ENCODE measurements at regions not wholly inside any gene's neighbourhood (a gene's known extent, or its start where the extent isn't known, plus 50 kb on each side); places are given as distances from the start of the nearest gene placed in this dataset.

GRCh38 chr2:128693743-128694029 is 375.0 kb upstream of the HS6ST1 start:
- TF ChIP-seq POLR2AphosphoS5 (IDR thresholded peaks at IDR 0.05; ENCODE audit: low read depth) = no peak
- no peak for TF ChIP-seq REST (IDR thresholded peaks at IDR 0.05; ENCODE audit: insufficient replicate concordance, low read depth)
- TF ChIP-seq SPI1 (IDR thresholded peaks at IDR 0.05; ENCODE audit: borderline replicate concordance, low read depth) = no peak
- no peak for TF ChIP-seq GABPA (IDR thresholded peaks at IDR 0.05; ENCODE audit: low read depth)
- TF ChIP-seq CTCF (IDR thresholded peaks at IDR 0.05; ENCODE audit: insufficient read depth, low read length) = no peak

GRCh38 chr2:128695646-128696220 is 377.1 kb upstream of the HS6ST1 start:
- TF ChIP-seq POLR2AphosphoS5 (IDR thresholded peaks at IDR 0.05; ENCODE audit: low read depth) = no peak
- TF ChIP-seq CTCF (IDR thresholded peaks at IDR 0.05; ENCODE audit: insufficient read depth, low read length) = no peak
- no peak for TF ChIP-seq GABPA (IDR thresholded peaks at IDR 0.05; ENCODE audit: low read depth)
- TF ChIP-seq SPI1 (IDR thresholded peaks at IDR 0.05; ENCODE audit: borderline replicate concordance, low read depth) = no peak
- no peak for TF ChIP-seq REST (IDR thresholded peaks at IDR 0.05; ENCODE audit: insufficient replicate concordance, low read depth)
- H3K27ac ChIP-seq (replicated peaks) = no peak overlapping the region
- no peaks in the 10 kb centered on the region for H3K27me3 ChIP-seq (ENCODE audit: insufficient read depth, poor library complexity, severe bottlenecking)
- no peak for DNase-seq (ENCODE audit: low read depth in 1 of 2, low spot score in 1 of 2)
- H3K4me3 ChIP-seq (replicated peaks; ENCODE audit: insufficient read depth, low read length) = no peak overlapping the region

More at GRCh38 chr2:128693743-128694029, 375.0 kb upstream of the HS6ST1 start:
- no peak for DNase-seq (ENCODE audit: low read depth in 1 of 2, low spot score in 1 of 2)
- Histone ChIP-seq H3K27ac (replicated peaks) (no peak overlapping the region), H3K27me3 (ENCODE audit: insufficient read depth, poor library complexity, severe bottlenecking) (no peaks in the 10 kb centered on the region), H3K4me3 (replicated peaks; ENCODE audit: insufficient read depth, low read length) (no peak overlapping the region)

GRCh38 chr2:128696421-128696820 is 377.8 kb upstream of the HS6ST1 start:
- Histone ChIP-seq H3K4me3 (replicated peaks; ENCODE audit: insufficient read depth, low read length) (no peak overlapping the region), H3K27ac (replicated peaks) (no peak overlapping the region), H3K27me3 (ENCODE audit: insufficient read depth, poor library complexity, severe bottlenecking) (no peaks in the 10 kb centered on the region)
- TF ChIP-seq POLR2AphosphoS5 (IDR thresholded peaks at IDR 0.05; ENCODE audit: low read depth) (no peak), GABPA (IDR thresholded peaks at IDR 0.05; ENCODE audit: low read depth) (no peak), CTCF (IDR thresholded peaks at IDR 0.05; ENCODE audit: insufficient read depth, low read length) (no peak), SPI1 (IDR thresholded peaks at IDR 0.05; ENCODE audit: borderline replicate concordance, low read depth) (no peak), REST (IDR thresholded peaks at IDR 0.05; ENCODE audit: insufficient replicate concordance, low read depth) (no peak)
- DNase-seq (ENCODE audit: low read depth in 1 of 2, low spot score in 1 of 2) = no peak

All from HL-60 (cell line).